ENCODE measurements at regions not wholly inside any gene's neighbourhood (a gene's known extent, or its start where the extent isn't known, plus 50 kb on each side); places are given as distances from the start of the nearest gene placed in this dataset.

DNA sequence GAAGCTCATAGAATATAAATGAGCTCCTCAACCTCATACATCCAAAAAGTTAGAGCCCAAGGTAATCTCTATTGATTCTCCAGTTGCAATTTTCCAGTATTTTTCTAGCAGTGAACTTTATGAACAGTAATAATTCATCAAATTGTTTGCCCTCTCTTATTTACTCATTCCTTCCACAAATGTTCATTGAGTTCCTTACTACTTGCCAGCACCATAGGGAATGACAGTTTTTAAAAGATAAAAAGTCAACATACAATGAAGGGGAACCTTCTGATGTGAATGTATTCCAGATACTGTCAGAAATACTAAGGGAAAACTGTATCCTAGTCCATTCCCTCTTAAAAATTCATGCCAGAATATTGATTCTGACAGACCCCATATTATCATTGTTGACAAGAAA is 277.0 kb upstream of the C1orf87 start:
- DNase-seq (ENCODE audit: low spot score): no peak

DNA sequence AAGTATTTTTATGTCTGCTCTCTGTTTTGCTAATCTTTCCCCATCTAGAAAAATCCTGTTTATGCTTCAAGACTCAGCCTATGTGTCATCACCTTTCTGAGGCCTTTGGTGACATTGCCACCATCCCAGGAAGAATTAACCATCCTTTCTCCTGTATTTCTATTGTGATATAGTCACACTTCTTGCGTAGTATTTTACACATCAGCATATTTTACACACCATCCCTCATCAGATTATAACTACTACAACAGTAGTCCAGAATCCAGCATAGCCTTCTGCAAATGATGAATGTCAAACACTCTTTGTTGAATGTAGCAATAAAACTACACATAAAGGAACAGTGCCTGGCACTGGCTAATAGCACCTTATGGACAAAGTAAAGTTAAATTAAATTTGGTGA is 275.3 kb upstream of the C1orf87 start:
- no peak for DNase-seq (ENCODE audit: low spot score)

DNA sequence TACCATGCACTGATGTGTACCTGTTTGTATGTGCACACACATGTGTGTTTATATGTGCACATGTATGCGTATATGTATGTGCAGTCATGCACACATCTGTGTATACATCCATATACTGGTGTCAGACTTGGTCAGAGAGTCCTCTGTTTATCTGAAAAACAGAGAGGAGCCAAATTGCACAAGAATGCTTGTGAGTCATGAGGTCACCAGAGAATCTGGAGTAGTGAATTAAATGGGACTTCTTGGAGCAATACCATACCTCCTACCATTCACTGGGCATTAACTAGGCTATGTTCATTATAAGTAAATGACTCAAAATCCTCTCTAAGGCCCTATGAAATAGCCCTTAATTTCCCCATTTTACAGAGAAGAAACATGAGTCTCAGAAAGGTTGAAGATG is 272.1 kb upstream of the C1orf87 start:
- DNase-seq (ENCODE audit: low spot score): peak; percentile 6

DNA sequence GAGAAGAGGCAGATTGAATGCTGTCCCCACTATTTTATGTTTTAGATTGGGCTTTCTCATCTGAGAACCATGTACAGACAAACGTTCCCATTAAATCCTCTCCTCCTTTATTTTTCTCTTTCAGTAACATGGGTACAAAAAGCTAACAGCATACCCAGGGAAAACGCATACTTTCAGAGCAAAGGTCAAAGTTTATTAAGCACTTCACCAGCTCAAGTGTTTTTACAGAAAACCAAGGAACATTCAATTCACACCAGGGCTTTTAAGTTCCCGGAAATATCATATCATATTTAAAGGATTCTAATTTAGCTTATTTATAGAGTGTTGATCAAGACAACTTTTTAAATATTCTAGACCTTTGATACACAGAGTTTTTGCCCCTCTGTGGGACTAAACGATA is 271.5 kb upstream of the C1orf87 start:
- DNase-seq (ENCODE audit: low spot score): no peak

DNA sequence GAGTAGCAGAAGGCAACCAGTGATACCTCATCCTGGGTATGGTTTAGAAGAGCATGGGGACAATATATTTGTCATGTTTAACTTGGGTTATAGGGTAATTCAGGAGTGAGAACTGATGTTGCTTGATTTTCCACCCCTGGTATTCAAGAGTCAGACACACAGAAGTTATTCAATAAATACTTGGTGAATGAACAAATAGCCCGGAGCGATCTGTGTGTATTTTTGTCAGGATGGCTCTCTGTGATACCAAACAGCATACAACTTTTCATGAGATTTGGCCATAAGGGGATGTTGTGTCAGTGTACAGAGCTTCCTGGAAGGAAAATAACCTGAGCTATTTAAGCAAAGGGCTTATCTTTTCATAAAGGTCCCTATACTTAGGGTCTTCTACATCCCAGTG is 270.2 kb upstream of the C1orf87 start:
- no peak for DNase-seq (ENCODE audit: low spot score)

DNA sequence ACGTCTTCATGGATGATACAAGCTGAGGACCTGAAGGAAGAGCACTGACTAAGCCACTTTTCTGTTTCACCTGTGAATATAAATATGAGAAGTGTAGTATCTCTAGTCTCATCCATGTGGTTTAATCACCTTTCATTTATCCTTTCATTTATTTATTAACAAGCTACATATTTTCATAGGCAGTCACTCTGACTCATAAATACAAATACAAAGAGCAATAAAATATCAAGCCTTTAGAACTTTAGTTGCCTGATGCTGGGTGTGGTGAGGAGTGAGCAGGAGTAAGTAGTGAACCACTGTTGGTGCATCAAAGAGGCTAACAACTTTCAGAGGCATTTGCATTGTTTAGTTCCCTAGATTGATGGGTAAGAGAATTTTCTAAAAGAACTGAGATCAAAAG is 269.0 kb upstream of the C1orf87 start:
- no peak for DNase-seq (ENCODE audit: low spot score)

DNA sequence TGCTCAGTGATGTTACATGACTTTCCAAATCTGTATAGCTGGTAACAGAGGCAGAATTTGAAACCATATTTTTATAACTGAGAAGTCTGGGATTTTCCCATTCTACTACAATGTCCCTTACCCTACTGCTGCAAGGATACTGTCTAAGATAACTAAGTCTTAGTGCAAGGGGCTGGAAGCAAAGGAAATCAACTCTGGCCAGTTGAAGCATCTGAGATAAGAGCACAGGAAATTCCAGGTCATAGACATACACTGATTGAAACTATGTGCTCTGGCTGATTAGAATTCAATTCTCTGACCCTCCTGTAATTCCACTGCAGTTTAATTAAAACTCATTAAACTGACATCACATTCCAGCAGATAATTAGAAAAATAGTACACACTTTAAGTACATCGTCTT is 267.7 kb upstream of the C1orf87 start:
- DNase-seq (ENCODE audit: low spot score): no peak

DNA sequence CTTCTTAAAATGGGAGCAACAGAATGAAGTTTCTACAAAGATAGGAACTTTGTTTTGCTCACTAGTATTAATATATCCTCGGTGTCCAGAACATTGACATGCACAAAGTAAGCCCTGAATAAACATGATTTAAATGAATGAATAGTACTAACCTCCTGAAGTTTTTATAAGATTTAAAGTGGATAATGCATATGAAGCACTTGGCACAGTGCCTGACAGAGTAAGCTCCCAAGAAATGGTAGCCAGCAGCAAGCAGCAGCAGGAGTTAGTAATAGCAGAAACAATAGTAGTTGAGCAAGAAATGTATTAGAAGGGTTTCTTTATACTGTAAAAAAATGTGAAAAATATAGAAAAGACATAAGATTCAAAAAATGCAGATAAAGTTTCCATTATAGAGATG is 258.1 kb upstream of the C1orf87 start:
- DNase-seq (ENCODE audit: low spot score): no peak

DNA sequence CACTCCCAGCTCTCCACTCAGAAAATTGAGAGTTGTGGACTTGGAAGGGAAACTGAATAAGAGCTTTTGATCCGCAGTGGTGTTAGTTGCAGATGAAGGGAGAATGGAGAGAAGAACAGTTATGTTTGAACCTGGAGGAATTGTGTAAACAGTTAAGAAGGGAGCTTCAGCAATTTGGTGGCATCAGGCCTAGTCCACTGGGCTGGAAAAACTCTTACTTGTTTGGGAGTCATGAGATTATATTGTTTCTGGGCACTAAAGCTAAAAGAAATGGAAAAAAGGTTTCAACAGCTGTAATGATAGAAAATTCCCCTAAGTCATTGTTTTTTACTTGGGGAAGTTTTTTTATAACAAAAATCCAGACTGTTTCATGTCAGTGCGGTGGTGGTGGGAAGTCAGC is 256.1 kb upstream of the C1orf87 start:
- DNase-seq (ENCODE audit: low spot score): no peak

DNA sequence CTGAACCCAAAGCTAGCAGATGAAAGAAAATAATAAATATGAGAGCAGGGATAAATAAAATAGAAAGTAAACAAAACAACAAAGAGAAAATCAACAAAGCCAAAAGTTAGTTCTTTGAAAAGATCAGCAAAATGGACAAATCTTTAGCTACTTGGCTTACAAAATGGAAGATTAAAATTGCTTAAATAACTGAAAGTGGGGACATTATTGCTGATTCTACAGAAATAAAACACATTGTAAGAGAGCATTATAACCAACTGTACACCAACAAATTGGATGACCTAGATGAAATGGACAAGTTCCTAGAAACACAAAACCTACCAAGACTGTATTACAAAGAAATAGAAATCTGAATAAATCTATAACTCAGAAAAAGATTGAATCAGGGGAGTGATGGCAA is 238.3 kb upstream of the C1orf87 start:
- no peak for DNase-seq (ENCODE audit: low spot score)

DNA sequence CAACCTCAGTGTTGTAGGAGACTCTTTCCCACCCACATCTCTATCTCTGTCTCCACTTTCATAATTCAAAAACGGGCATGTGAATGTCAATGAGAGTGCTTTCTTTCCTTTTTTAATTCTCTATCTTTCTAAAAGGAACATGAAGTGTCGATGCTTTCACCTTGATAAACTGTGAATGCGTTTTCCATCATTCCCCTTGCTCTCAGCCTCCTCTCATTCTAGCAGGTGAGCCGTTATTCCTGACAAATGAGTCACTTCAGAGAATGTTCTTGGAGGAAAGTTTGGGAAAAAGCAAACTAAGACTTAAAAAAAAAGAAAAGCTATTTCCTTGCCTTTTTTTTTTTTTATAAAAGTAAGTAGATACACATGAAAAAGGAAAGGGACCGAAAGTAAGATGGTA is 226.0 kb upstream of the C1orf87 start:
- DNase-seq (ENCODE audit: low spot score): no peak

DNA sequence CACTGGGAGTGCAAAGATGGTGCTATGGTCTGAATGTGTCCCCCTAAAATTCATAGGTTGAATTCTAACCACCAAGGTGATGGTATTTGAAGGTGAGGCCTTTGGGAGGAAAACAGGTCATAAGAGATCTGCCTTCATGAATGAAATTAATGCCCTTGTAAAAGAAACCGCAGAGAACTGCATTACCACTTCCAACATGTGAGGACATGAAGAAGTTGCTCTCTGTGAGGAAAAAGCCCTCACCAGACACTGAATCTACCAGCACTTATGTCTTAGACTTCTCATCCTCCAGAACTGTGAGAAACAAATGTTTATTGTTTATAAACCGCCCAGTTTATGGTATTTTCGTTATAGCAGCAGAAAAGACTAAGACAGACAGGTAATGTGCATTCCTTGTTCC is 224.7 kb upstream of the C1orf87 start:
- DNase-seq (ENCODE audit: low spot score): no peak

DNA sequence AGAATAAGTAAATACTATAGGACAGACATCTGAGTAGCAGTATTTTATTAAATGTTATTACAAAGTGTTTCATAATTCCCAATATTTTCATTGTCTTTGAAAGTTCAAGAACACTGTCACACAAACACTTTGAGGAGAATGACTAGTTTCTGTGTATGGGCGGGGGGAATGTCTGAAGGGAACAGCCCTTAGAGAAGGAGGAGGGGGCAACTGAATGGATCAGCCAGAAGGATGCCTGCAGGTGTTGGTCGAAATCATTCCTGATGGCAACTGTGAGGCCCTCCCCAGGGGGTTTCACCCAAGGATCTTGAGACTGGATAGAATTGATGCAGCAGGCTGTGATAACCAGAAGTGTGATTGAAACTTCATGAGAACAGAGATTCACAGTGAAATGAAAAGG is 223.2 kb upstream of the C1orf87 start:
- no peak for DNase-seq (ENCODE audit: low spot score)

DNA sequence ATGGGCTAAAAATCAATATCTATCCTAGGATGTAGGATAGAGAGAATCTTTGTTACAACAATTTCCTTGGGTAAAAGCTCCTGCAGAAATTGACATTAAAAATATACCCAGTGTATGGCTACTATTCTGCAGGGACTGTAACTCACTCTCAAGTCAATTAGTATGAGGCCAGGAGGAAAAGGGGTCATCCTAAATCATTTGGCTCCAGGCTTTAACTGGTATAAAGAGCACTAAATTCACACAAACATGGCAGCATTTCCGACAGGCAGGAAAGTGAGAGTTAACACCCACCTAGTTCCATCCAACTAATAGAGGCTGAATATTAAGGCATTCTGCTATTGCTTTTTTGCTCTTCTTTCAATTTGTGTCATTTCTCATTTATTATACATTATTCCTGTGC is 218.6 kb upstream of the C1orf87 start:
- DNase-seq (ENCODE audit: low spot score): no peak

DNA sequence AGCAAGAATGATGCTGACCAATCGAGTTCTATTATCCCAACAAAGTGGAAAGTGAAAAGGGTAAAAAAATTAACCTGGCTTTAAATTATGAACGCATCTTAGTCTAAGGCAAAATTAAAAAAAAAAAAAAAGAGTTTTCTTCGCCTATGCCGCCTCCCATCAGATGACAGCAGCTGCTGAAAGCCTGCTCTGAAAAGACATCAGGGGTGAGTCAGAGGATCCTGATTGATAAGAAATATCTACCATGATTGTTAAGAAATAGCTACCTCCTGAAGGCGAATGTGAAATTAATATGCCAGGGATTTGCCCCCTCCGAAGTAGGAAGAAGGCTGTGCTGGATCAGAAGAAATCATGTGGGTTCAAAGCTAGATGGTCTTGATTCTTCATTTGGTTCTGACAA is 216.8 kb upstream of the C1orf87 start:
- DNase-seq (ENCODE audit: low spot score): no peak

DNA sequence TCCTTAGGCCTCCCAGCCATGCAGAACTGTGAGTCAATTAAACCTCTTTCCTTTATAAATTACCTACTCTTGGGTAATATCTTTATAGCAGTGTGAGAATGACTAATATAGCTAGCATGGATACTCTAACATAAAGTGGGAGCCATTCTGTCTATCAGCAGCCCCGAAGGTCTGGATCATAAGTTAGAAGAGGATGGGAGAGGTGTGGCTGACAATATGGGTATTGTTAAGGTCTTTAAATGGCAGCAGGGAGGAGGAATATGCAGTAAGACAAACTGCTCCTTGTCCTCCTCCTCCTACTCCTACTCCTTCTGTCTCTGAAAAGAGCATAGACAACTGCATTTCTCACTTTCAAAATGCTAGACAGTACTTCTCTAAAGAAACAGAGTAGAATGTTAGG is 214.0 kb upstream of the C1orf87 start:
- DNase-seq (ENCODE audit: low spot score): no peak

DNA sequence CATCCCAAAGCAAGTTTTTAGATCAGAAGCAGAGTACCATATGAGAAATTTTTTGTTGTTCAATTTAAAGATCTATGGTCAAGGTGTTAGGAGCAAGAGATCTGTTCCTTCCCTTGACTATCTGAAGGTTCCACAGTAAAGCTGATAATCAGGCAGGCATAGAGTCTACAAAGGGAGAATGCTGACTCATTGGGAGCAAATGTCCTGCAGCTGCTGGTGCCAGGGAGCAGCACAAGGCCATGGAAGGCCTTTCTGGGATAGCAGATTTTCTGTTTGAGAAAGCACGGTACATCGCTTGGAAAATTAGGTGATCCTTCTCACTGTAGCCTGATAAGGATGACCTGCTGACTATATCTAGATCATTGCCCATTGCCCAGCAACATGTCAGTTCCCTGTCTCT is 210.1 kb upstream of the C1orf87 start:
- peak; percentile 13 for DNase-seq (ENCODE audit: low spot score)

DNA sequence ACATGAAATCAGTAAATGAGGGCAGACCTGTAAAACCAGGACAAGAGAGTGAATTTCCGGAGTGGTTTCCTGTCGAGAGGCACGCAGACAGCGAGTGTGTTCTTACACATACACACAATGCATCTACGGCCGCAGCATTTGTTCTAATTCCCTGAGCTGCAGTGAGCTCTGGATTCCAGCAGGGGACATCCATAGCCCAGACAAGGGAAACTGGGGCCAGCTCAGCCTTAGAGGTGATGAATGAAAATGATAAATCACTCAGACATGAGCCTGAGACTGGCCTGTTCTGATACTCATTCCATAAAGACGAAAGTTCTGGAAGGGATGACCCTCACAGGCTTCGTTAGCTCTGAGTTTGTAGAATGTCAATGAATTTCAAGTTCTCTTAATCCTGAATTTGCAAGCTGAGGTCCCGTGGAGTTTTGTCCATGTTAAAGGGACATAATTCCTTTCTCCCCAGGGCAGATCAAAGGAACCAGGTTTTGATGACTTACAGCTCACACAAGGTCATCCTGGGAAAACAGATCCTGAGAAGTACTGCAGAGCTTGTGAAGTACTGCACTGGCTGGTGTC is 207.9 kb upstream of the C1orf87 start:
- DNase-seq (ENCODE audit: low spot score): peak; percentile 70

DNA sequence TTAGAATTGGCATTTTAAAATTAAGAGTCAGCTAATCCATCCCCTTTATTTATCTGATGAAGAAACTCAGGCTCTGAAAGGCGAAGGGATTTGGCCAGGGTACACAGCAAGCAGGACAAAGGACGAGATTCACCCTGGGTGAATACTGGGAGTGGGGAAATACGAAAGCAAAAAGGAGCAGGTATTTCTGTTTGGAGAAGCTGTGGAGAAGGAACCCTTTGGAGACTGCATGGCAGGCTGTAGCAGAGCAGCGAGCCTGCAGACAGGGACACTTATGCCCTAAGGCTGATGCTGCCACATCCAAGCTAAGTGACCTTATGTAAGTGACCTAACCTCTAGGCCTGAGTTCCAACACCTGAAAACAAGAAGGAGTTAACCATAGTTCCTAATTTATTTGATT is 207.2 kb upstream of the C1orf87 start:
- no peak for DNase-seq (ENCODE audit: low spot score)

DNA sequence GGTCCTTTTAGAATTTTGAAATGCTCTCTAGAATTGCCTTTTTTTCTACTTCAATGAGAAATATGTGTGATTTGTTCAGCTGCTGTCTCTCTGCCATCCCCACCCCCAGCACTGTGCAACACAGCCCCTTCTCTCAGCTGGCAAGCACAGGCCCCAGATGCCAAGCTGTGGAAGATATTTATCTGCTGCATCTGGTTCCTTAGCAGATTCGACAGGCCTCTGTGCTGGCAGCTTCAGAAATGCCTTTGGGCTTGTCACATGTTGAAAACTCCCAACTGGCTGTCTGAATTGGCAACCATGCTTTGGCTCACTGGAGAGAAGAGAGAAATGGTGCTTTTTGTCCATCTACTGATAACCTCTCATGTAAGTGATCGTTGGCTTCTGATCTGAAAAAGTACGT is 206.7 kb upstream of the C1orf87 start:
- peak; percentile 26 for DNase-seq (ENCODE audit: low spot score)

DNA sequence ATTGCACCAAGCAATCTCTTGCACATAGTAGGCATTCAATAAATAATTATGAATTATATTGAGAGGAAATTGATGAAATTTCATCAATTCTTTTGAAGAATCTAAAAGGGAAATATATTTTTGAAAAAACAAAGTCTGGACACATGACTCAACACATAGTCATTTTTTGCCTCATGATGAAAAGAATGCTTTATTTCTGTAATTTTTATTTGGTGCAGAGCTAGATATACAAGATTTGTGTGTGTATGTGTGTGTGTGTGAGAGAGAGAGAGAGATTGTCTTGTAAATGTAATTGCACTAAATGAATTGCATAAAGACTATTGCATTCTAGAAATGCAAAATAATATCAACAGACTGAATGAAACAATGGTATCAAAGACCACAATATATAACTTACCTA is 206.2 kb upstream of the C1orf87 start:
- peak; percentile 22 for DNase-seq (ENCODE audit: low spot score)

DNA sequence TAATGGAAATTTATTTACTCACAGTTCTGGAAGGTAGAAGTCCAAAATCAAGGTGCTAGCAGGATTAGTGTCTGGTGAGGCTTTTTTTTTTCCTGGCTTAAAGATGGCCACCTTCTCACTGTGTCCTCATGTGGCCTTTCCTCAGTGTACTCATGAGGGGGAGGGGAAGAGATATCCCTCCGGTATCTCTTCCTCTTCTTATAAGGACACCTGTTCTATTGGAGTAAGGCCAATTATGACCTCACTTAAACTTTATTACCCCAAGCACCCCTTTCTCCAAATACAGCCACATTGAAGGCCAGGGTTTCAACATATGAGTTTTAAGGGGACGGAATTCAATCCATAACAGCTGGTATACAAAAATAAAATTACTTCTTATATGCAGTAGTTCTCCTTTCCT is 203.7 kb upstream of the C1orf87 start:
- no peak for DNase-seq (ENCODE audit: low spot score)

DNA sequence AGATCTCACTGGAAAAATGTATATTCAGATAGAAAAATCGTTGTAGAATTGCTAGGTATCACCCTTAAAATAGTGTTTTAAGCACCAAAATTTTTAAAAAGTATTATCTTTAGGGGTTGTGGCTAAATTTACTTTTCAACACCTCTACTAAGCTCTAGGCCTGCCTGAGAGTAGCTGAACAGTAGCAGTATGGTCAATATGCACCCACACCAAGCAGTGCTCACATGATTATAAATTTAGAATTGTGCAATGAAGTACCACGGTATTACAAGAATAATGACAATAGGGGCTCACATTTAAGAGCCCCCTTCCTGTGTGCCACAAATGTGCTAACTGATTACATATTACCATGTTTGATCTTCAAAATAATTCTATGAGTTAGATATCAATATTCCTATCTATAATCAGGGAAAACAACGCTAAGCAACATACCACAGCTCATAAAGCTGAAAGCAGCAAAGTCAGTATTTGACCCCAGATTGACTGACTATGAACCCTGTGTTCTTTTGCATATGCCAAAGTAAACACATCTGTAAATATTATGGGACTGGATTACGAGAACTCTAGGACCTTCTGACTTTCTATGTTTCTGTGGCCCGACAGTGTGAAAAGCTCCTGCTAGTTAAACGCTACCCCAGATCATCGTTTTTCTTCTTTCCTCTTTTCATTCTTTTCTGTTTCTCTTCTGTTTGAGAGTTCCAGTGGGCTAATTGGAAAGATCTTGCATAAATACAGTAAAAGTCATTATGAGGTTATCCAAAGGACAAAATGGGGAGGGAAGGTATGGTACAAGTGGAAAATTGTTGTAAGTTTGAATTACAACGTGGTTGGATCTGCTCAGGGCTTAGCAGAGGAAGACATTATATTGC is 201.1 kb upstream of the C1orf87 start:
- no peak for DNase-seq (ENCODE audit: low spot score)

DNA sequence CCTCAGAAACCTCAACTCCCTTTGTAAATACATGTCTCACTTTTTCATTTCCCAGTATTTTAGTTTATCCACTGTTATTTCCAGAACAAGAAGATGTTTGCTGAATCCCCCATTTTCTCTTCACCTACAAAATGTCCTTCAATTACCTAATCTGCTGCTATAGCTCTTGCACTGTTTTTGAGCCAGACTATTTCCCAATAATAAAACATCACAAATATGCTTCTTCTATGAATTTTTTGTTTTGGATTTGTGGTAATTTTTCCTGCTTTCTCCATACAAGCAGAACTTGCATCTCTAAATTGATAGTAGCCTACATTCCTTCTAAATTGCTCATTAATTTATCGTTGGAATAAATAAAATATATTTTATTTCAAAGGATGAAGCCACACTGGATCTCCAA is 199.6 kb upstream of the C1orf87 start:
- DNase-seq (ENCODE audit: low spot score): no peak

Measured in AG08396 (cell line).